PC-3 (cell line): ENCODE measurements at regions not wholly inside any gene's neighbourhood (a gene's known extent, or its start where the extent isn't known, plus 50 kb on each side); places are given as distances from the start of the nearest gene placed in this dataset.

Experiments
- ATAC-seq: fragments of 200-7000 bp; cut with Tn5 transposase; 2 replicates; pipeline ENCODE4 v1.9.1; 2020; ENCODE audit warnings: mild to moderate bottlenecking, moderate library complexity
- BruUV-seq: library from RNA; stranded (reverse); fragments of 400-500 nt; replicated peaks from 2 replicates; lab custom pipeline; 2021; lab: Mats Ljungman, UMichigan
- CTCF ChIA-PET: fragments of 300-600 bp; sonication (Branson Sonifier 250); formaldehyde crosslinking; loops from one replicate; lab custom pipeline; 2022; ENCODE audit warnings: antibody characterized with exemption; lab: Charles Lee
- POLR2A ChIA-PET: fragments of 300-600 bp; sonication (Branson Sonifier 250); formaldehyde crosslinking; loops from one replicate; lab custom pipeline; 2022; ENCODE audit warnings: antibody characterized with exemption; ENCODE audit not compliant: unreplicated experiment; lab: Charles Lee
- DNase-seq: peaks from one replicate; pipeline ENCODE4 v3.0.0-alpha.2; 2015
- H2AFZ ChIP-seq: fragments of 300-600 bp; sonication (generic); 2 replicates; pipeline ENCODE4 v1.6.0; 2016; ENCODE audit warnings: antibody characterized with exemption, low read length
- H3F3A ChIP-seq: fragments of 300-600 bp; sonication (generic); one replicate; pipeline ENCODE4 v1.6.0; 2017; ENCODE audit warnings: antibody characterized with exemption, low read length, control low read depth, mild to moderate bottlenecking; ENCODE audit not compliant: unreplicated experiment
- H3K27ac ChIP-seq: fragments of 300-600 bp; sonication (generic); 2 replicates; pipeline ENCODE4 v1.5.1; 2016; ENCODE audit warnings: mild to moderate bottlenecking, low read length
- H3K27me3 ChIP-seq: fragments of 300-600 bp; sonication (generic); 2 replicates; pipeline ENCODE4 v1.6.1; 2016; ENCODE audit warnings: low read length, mixed read lengths
- H3K36me3 ChIP-seq: fragments of 300-600 bp; sonication (generic); 2 replicates; pipeline ENCODE4 v1.6.1; 2016; ENCODE audit warnings: low read depth, mixed run types, low read length, mixed read lengths
- H3K4me1 ChIP-seq: fragments of 300-600 bp; sonication (generic); 2 replicates; pipeline ENCODE4 v1.5.1; 2016; ENCODE audit warnings: low read length; ENCODE audit not compliant: insufficient read depth
- H3K4me2 ChIP-seq: fragments of 300-600 bp; sonication (generic); 2 replicates; pipeline ENCODE4 v1.6.0; 2016; ENCODE audit warnings: low read length
- H3K4me3 ChIP-seq: fragments of 300-600 bp; sonication (generic); 2 replicates; pipeline ENCODE4 v1.5.1; 2016; ENCODE audit warnings: mild to moderate bottlenecking, low read length, mixed read lengths
- H3K79me2 ChIP-seq: fragments of 300-600 bp; sonication (generic); 2 replicates; pipeline ENCODE4 v1.6.1; 2017; ENCODE audit warnings: low read length, mixed read lengths
- H3K9ac ChIP-seq: fragments of 300-600 bp; sonication (generic); 2 replicates; pipeline ENCODE4 v1.6.0; 2016; ENCODE audit warnings: mild to moderate bottlenecking, low read length
- H3K9me2 ChIP-seq: fragments of 300-600 bp; sonication (generic); replicated peaks from 2 replicates; pipeline ENCODE4 v1.6.1; 2016; ENCODE audit warnings: mixed run types, low read length, mixed read lengths
- H3K9me3 ChIP-seq: fragments of 300-600 bp; sonication (generic); 2 replicates; pipeline ENCODE4 v1.6.1; 2016; ENCODE audit warnings: low read length, mixed read lengths
- H4K20me1 ChIP-seq: fragments of 300-600 bp; sonication (generic); 2 replicates; pipeline ENCODE4 v1.6.1; 2016; ENCODE audit warnings: low read length, mixed read lengths
- CTCF ChIP-seq: fragments of 300-600 bp; sonication (generic); conservative IDR thresholded peaks from 2 replicates; pipeline ENCODE4 v1.5.1; 2017; ENCODE audit warnings: antibody characterized with exemption, low read depth, mild to moderate bottlenecking, low read length
- EZH2 ChIP-seq: fragments of 300-600 bp; sonication (generic); IDR thresholded peaks from one replicate; pipeline ENCODE4 v1.6.1; 2017; ENCODE audit warnings: antibody characterized with exemption, mild to moderate bottlenecking, low read length; ENCODE audit not compliant: unreplicated experiment
- EZH2phosphoT487 ChIP-seq: fragments of 300-600 bp; sonication (generic); IDR thresholded peaks from 2 replicates; pipeline ENCODE4 v1.6.1; 2018; ENCODE audit warnings: mild to moderate bottlenecking, antibody characterized with exemption, low read length, borderline replicate concordance
- intact Hi-C: fragments of 100-400 bp; cut with micrococcal nuclease; formaldehyde crosslinking; loops from 2 replicates; pipeline ENCODE4 v1.9.0; 2023

GRCh38 chr2:17309741-17310339, 208.4 kb downstream of the RAD51AP2 start:
- Histone ChIP-seq H3K4me2 (no peak overlapping the region), H2AFZ (no peak overlapping the region), H3K36me3 (no peaks in the 10 kb centered on the region), H3K79me2 (no peaks in the 10 kb centered on the region), H3K27ac (no peak overlapping the region), H4K20me1 (no peaks in the 10 kb centered on the region), H3F3A (no peaks in the 10 kb centered on the region), H3K4me3 (no peak overlapping the region), H3K9me2 (no peaks in the 10 kb centered on the region), H3K9me3 (no peaks in the 10 kb centered on the region), H3K9ac (no peak overlapping the region), H3K27me3 (peaks cover 6% of the 10 kb centered on the region; the same call in 1 of the 2 replicates), H3K4me1 (no peaks in the 10 kb centered on the region)
- ChIA-PET POLR2A (no interaction called here), CTCF (no interaction called here)
- TF ChIP-seq CTCF = peak; percentile 74
- TF ChIP-seq EZH2phosphoT487 = no peak
- peak; percentile 60 for DNase-seq
- no peak; the same call in 1 of the 2 replicates for ATAC-seq
- intact Hi-C loops = loop anchor here (2.0 to 10.0 kb wide), 3 partner anchors 71 to 545 kb away; no protein-coding TSS in a partner anchor
- BruUV-seq = no TSS peak

GRCh38 chr2:17309181-17309580, 209.1 kb downstream of the RAD51AP2 start:
- Histone ChIP-seq H3K4me1 (no peaks in the 10 kb centered on the region), H3K9me2 (no peaks in the 10 kb centered on the region), H3K79me2 (no peaks in the 10 kb centered on the region), H3K4me3 (no peak overlapping the region), H4K20me1 (no peaks in the 10 kb centered on the region), H3K9ac (no peak overlapping the region), H3K27me3 (peaks cover 6% of the 10 kb centered on the region; the same call in 1 of the 2 replicates), H3K4me2 (no peak overlapping the region), H3K36me3 (no peaks in the 10 kb centered on the region), H3K9me3 (no peaks in the 10 kb centered on the region), H2AFZ (no peak overlapping the region), H3K27ac (no peak overlapping the region), H3F3A (no peaks in the 10 kb centered on the region)
- ATAC-seq (no peak), DNase-seq (no peak)
- no TSS peak for BruUV-seq
- TF ChIP-seq EZH2 (no peak), CTCF (no peak), EZH2phosphoT487 (no peak)
- POLR2A ChIA-PET = no interaction called here
- intact Hi-C loops = loop anchor here (10.0 kb wide), 2 partner anchors 366 to 544 kb away; no protein-coding TSS in a partner anchor
- CTCF ChIA-PET = no interaction called here

- Histone ChIP-seq H3K4me1 (peaks cover 15% of the 10 kb centered on the region), H3K27ac (no peak overlapping the region), H3F3A (no peaks in the 10 kb centered on the region), H3K27me3 (peaks cover 6% of the 10 kb centered on the region; the same call in 1 of the 2 replicates), H3K79me2 (no peaks in the 10 kb centered on the region), H3K9me2 (no peaks in the 10 kb centered on the region), H2AFZ (no peak overlapping the region), H3K36me3 (no peaks in the 10 kb centered on the region), H3K9me3 (no peaks in the 10 kb centered on the region), H3K9ac (no peak overlapping the region), H3K4me2 (no peak overlapping the region), H3K4me3 (no peak overlapping the region), H4K20me1 (no peaks in the 10 kb centered on the region)
- ATAC-seq (no peak), DNase-seq (no peak)
- ChIA-PET CTCF (no interaction called here), POLR2A (no interaction called here)
- BruUV-seq = no TSS peak
- intact Hi-C loops = loop anchor here (10.0 kb wide), 2 partner anchors 368 to 542 kb away; no protein-coding TSS in a partner anchor
- TF ChIP-seq EZH2phosphoT487 = no peak
- TF ChIP-seq EZH2 = no peak
- no peak for TF ChIP-seq CTCF
Observed at GRCh38 chr2:17306706-17307105, 211.5 kb downstream of the RAD51AP2 start.
